ENCODE measurements at regions not wholly inside any gene's neighbourhood (a gene's known extent, or its start where the extent isn't known, plus 50 kb on each side); places are given as distances from the start of the nearest gene placed in this dataset.

DNA sequence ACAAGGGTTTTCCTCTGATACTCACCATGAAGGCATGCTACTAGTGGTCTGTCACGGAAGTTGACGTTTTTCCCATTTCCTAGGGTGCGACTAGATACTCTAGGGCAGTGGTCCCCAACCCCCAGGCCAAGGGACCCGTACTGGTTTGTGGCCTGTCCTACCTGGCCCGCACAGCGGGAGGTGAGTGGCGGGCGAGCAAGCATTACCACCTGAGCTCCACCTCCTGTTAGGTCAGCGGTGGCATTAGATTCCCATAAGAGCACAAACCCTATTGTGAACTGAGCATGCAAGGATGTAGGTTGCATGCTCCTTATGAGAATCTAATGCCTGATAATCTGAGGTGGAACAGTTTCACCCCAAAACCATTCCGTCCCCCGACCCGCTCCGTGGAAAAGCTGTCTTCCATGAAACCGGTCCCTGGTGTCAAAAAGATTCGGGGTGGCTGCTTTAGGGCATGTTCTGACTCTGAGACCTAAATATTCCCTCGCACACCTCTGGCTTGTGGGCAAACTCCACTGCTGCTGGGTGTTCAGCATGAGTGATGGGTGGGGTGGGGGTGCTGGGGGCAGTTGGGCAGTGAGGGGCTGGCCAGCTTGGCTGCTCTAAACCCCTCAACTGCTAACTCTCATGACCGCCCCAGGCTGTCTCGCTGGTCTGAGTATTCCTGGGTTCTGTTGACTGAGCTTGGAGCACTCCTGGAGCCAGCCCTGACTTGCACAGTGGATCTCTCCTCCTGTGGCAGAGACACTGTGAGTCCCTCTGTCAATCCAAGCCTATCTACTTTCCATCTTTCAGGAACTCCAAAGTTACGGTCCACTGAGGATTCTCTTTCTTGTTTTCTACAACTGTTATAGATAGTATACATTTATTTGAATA, 78.3 kb upstream of the NEK6 start:
- DNase-seq (ENCODE audit: low spot score) = no peak

- peak; percentile 84 for DNase-seq (ENCODE audit: low spot score)
Measured at GRCh38 chr9:124180557-124180956, 77.2 kb upstream of the NEK6 start.

DNA sequence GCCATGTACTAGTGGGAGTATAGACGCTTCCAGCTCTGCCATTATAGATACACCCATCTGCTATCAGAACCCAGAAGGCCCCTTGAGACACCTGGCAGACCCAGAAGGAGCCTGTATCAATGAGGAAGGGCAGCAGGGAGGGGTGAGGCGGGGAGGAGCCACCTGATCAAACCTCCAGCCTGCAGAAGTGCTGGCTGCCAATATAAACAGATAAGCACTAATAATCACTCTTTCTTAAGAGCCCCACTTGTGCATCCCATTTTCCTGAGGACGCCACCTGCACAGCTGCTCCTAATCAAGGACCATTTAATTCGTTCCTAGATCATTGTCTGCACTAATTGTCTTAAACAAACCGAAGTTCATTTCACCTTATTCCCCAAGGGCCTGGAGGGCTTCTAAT, 75.0 kb upstream of the NEK6 start:
- no peak for DNase-seq (ENCODE audit: low spot score)

GRCh38 chr9:124183772-124184171, 74.0 kb upstream of the NEK6 start:
- DNase-seq (ENCODE audit: low spot score) = no peak

- no peak for DNase-seq (ENCODE audit: low spot score)
Measured at GRCh38 chr9:124185413-124185812, 72.3 kb upstream of the NEK6 start.

- DNase-seq (ENCODE audit: low spot score) = no peak
Measured at GRCh38 chr9:124187311-124187710, 70.4 kb upstream of the NEK6 start.

- no peak for DNase-seq (ENCODE audit: low spot score)
Measured at GRCh38 chr9:124188331-124189110, 69.2 kb upstream of the NEK6 start.

DNA sequence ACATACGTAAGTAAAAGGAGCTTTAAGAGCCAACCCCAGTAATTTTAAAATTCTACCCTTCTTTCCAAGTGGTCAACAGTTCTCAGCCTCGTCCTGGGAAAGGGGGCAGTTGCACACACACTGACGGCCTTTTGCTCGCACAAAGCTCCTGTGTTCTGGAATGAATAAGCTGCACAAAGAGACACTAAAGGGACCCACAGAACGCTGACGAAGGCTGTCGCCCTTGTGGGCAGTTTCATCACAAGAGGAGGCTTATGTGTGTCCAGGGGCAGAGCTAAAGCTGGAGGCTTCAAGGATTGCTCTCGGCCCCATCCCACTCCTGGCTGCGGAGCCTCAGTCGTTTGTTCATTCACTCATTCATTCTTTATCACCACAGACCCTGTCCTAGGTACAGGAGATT, 67.0 kb upstream of the NEK6 start:
- DNase-seq (ENCODE audit: low spot score) = no peak

GRCh38 chr9:124191691-124192395, 65.9 kb upstream of the NEK6 start:
- no peak for DNase-seq (ENCODE audit: low spot score)

DNA sequence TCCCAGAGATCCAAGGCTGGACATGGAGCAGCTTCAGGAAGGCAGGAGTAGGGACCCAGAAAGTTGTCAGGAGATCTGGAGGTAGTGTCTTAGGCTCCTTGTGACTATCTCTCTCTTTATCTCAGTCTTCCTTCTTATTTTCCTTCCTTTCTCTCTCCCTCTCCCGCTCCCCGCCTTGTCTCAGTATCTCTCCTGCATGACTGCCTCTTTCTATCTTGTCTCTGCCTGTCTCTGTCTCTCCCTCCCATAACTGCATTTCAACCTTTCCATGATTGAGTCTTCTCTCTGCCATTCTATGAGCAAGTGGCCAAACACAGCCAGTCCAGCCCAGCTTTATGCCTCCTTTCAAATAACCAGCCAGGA, 61.0 kb upstream of the NEK6 start:
- DNase-seq (ENCODE audit: low spot score) = no peak

DNA sequence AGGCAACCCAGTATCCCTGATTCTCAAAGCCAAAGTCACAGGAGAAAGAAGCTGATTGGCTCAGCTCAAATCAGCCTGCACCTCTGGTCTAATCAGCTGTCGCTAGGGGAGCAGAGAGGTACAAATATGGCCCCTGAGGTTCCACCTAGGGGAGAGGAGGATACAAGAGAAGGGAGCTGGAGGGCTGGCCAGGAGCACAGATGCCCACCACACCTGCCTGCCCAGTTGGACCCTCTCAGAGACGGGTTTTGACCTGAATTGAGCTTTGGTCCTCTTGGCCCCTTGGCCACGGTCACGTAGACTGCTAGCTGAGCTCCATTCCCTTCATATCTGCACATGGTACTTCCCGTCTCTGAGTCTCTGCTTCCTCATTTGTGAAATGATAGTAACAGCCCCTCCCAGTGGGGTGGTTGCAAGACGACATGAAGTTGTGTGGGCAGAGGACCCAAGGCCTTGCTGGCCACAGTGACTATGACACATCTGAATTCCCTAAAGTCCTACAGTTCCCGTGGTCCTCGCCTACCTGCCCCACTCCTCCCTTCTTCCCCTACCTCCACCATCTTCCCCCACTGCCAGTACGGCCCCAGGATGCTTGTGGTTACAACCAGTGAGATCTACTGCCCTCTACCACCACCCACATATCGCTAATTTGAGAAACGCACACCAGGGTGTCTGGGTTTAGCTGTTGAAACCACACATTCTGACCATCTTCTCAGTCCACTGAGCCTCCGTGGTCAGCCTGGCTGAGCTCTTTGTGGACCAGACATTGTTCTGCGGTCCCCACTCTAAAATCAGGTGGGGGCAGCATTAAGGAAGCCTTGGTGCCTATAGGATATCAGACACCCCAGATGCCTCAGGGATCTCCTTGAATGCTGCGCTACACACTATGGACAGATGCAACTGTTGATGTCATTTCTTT, 60.3 kb upstream of the NEK6 start:
- DNase-seq (ENCODE audit: low spot score) = no peak

DNA sequence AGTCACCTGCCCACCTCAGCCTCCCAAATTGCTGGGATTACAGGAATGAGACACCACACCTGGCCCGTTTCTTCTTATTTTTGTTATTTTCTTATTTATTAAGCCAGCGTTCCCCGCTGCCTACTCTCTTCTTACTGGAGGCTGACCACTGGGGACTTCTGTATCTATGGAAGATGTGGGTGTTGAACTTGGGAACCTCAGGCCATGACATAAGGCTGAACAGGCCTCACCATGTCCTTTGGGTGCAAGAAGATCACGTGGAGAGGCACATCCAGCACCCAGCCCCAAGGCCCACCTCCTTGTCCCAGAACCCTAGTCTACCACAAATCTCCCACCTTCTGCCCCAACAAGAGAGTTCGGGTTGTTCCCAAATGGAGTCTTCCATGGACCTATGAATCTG, 59.4 kb upstream of the NEK6 start:
- no peak for DNase-seq (ENCODE audit: low spot score)

- DNase-seq (ENCODE audit: low spot score) = no peak
Measured at GRCh38 chr9:124198948-124199347, 58.8 kb upstream of the NEK6 start.

GRCh38 chr9:124199474-124199873, 58.3 kb upstream of the NEK6 start:
- no peak for DNase-seq (ENCODE audit: low spot score)

DNA sequence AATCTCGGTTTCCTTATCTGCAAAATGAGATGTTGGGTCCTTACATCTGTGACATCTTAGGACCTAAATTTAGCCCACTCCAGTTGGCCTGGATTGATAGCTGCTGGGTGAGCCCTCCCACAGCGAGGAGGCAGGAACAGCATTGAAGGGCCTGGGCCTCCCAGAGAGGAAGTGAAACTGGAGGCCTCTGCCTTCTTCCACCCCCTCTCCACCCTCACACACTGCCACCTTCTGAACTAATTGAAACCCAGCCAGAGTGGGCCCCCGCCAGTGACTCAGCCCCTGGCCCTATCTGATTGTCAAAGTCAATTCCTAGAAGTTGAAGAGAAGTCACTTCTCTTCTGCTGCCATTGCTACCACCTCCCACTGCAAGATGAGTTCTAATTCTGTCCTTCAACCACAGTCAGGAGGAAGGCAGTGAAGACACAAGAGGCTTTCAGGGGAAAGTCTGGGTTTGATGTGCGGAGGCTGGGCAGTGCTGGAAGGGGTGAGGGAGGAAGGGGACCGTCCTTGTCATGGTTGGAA, 55.2 kb upstream of the NEK6 start:
- DNase-seq (ENCODE audit: low spot score) = no peak

DNA sequence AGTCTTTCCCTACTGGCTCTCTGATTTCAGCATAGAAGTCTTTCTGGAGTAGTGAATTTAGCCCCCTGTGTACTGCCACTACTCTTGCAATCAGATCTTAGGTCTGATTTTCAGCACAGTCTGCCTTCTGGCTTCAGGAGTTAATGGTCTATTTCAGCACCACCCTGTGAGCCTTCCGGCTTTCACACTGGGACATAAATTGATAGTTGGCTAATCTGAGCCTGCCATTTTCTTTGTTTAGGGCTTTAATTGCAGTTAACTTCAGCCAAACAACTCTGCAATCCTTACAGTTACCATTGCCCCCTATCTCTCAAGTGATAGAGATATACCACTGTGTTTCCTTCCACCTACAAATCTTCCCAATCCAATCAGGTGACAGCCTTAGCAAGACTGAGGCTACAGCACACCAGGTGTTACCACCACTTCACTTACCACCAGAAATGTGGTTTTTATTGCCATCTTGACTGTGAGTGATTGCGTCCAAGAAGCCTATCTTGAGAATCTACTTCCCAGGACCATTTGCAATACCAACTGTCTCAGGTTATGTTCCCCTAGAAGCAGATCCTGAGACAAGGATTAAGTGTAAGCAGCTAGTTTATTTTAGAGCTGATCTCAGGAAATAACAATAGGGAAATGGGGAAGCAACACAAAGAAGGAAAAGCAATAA, 51.9 kb upstream of the NEK6 start:
- no peak for DNase-seq (ENCODE audit: low spot score)

GRCh38 chr9:124206391-124206790, 51.4 kb upstream of the NEK6 start:
- DNase-seq (ENCODE audit: low spot score) = no peak

Data from left forelimb (tissue), 1 donor.